C4-2B (cell line): ENCODE measurements at regions not wholly inside any gene's neighbourhood (a gene's known extent, or its start where the extent isn't known, plus 50 kb on each side); places are given as distances from the start of the nearest gene placed in this dataset.
A peak's percentile ranks its signal among the peaks of the same experiment; 100 is the strongest.

Source experiments
- ZFX ChIP-seq: fragments of 450-650 bp; IDR thresholded peaks from 2 replicates; pipeline ENCODE4 v1.6.1; 2017
- TF ChIP-seq, protein P1 (sequence below): fragments of 450-650 bp; conservative IDR thresholded peaks from 2 replicates; pipeline ENCODE4 v1.5.1; 2017; ENCODE audit warnings: mild to moderate bottlenecking

DNA sequence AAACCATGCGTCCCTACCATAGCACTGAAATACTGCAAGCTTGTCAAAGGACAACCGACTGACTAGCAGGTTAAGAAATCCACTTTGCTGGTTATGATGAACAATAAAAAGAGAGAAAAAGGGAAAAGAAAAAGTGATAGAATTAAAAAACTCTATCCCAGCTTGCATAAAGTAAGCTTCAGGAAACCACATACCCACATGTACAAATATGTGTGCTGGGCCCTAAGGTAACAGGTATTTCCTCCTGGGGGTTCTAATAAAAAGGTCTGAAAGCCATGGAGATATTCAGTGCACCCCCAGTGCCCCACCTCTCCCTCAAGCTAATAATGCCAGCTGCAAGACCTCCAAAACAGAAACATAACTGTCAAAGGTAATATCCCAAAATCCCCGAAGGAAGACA, 248.6 kb upstream of the KLF14 start:
- TF ChIP-seq, protein P1, sequence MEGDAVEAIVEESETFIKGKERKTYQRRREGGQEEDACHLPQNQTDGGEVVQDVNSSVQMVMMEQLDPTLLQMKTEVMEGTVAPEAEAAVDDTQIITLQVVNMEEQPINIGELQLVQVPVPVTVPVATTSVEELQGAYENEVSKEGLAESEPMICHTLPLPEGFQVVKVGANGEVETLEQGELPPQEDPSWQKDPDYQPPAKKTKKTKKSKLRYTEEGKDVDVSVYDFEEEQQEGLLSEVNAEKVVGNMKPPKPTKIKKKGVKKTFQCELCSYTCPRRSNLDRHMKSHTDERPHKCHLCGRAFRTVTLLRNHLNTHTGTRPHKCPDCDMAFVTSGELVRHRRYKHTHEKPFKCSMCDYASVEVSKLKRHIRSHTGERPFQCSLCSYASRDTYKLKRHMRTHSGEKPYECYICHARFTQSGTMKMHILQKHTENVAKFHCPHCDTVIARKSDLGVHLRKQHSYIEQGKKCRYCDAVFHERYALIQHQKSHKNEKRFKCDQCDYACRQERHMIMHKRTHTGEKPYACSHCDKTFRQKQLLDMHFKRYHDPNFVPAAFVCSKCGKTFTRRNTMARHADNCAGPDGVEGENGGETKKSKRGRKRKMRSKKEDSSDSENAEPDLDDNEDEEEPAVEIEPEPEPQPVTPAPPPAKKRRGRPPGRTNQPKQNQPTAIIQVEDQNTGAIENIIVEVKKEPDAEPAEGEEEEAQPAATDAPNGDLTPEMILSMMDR, result 0 out of 2 replicates have a peak, but pooled peaks have one; percentile 43
- no peak for TF ChIP-seq ZFX
